ENCODE measurements at regions not wholly inside any gene's neighbourhood (a gene's known extent, or its start where the extent isn't known, plus 50 kb on each side); places are given as distances from the start of the nearest gene placed in this dataset.

GRCh38 chr13:51518827-51519226, 65.4 kb upstream of the WDFY2 start:
- peak; percentile 55 for DNase-seq

DNA sequence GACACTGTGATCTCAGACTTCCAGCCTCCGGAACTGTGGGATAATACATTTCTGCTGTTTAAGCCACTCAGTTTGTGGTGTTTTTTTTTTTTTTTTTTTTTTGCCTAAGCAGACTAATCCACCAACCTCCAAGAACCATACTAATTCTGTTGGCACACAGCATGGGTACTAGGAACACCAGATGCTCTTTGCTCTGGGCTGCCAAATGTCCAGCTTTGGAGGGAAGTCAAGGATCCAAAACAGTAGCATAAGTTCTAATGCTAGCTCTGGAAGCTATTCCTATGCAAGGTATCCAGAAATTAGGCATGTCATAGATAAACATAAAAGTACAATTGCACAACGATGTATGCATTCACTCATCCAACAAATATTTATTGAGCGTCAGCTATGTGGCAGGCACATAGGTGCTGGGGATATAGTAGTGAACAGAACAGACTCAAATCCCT, 64.5 kb upstream of the WDFY2 start:
- no peak for DNase-seq

- DNase-seq, result no peak
These were observed 63.7 kb upstream of the WDFY2 start for GRCh38 chr13:51520524-51520923.

GRCh38 chr13:51523082-51523518, 61.2 kb upstream of the WDFY2 start:
- DNase-seq, result no peak

DNA sequence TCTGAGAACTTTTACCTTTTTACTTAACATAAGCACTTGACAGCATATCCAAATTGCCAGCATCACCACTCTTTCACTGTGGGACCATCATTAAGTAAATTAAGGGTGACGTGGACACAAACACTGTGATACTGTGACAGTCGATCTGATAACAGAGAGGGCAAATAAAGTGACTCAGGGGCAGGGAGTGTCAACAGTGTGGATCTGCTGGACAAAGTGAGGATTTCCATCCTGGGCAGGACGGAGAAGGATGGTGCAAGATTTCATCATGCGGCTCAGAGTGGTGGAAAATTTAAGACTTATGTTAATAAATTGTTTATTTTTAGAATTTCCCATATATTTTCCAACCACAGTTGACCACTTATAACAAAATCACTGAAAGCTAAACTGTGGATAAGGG, 60.0 kb upstream of the WDFY2 start:
- DNase-seq, result no peak

DNA sequence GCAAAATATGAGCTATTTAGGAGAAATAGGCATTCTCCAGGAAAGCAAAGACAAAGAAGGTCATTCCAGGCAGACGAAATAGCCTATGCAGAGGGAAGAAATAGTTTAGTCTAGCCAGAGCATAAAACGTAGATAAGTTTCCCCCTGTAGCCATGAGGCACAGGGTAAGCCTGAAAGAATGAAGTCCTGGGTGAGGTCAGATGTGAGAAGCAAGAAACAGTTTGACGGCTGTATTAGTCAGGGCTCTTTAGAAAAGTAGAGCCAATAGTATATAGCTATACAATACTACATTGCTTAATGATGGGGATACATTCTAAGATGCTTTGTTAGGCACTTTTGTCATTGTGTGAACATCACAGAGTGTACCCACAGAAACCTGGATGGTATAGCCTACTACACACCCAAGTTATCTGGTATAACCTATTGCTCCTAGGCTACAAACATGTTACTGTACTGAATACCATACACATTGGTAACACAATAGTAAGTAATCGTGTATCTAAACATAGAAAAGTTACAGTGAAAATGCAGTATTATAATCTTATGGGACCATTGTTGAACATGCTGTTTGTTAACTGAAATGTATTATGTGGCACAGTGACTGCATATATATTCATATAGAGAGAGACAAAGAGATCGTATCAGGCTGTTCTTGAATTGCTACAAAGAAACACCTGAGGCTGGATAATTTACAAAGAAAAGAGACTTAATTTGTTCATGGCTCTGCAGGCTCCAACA, 59.3 kb upstream of the WDFY2 start:
- no peak for DNase-seq

- no peak for DNase-seq
These were observed 58.6 kb upstream of the WDFY2 start for GRCh38 chr13:51525567-51526167.

DNA sequence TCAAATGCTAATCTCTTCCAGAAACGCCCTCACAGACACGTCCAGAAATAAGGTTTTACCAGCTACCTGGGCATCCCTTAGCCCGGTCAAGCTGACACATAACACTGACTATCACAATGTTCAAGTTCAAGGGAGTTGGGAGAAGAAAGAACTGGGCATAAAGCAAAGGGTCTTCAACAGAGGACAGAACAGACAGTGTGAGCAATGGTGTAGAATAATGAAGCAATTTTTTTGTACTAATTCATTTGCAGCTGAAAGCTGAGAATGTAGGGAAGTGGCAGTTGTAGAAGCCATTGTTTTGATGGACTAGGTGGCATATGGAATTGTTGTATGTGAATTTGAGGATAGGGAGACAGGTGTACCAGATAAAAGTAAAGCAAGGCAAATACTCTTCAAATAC, 58.1 kb upstream of the WDFY2 start:
- no peak for DNase-seq

- DNase-seq, result no peak
These were observed 51.5 kb upstream of the WDFY2 start for GRCh38 chr13:51532736-51533197.

GRCh38 chr13:51534041-51534817, 50.0 kb upstream of the WDFY2 start:
- DNase-seq, result no peak
